ENCODE measurements at regions not wholly inside any gene's neighbourhood (a gene's known extent, or its start where the extent isn't known, plus 50 kb on each side); places are given as distances from the start of the nearest gene placed in this dataset.

DNA sequence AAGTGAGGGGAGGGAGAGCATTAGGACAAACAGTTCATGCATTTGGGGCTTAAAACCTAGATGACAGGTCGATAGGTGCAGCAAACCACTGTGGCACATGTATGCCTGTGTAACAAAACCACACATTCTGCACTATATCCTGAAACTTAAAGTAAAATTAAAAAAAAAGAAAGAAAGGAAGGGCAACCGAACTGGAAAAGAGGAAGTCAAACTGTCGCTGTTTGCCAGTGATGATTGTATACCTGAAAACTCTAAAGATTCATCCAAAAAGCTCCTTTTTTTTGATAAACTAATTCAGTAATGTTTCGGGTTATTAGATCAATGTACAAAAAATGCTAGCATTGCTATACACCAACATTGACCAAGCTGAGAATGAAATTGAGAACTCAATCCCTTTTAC is 259.0 kb upstream of the ALG10 start:
- TF ChIP-seq, protein P1, sequence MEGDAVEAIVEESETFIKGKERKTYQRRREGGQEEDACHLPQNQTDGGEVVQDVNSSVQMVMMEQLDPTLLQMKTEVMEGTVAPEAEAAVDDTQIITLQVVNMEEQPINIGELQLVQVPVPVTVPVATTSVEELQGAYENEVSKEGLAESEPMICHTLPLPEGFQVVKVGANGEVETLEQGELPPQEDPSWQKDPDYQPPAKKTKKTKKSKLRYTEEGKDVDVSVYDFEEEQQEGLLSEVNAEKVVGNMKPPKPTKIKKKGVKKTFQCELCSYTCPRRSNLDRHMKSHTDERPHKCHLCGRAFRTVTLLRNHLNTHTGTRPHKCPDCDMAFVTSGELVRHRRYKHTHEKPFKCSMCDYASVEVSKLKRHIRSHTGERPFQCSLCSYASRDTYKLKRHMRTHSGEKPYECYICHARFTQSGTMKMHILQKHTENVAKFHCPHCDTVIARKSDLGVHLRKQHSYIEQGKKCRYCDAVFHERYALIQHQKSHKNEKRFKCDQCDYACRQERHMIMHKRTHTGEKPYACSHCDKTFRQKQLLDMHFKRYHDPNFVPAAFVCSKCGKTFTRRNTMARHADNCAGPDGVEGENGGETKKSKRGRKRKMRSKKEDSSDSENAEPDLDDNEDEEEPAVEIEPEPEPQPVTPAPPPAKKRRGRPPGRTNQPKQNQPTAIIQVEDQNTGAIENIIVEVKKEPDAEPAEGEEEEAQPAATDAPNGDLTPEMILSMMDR (IDR thresholded peaks at IDR 0.05; ENCODE audit: low read depth, low read length) = no peak
- no peak for TF ChIP-seq EZH2phosphoT487 (IDR thresholded peaks at IDR 0.05; ENCODE audit: low read depth)

Data from OCI-LY3 (cell line).